HEK293T (cell line): ENCODE measurements at regions not wholly inside any gene's neighbourhood (a gene's known extent, or its start where the extent isn't known, plus 50 kb on each side); places are given as distances from the start of the nearest gene placed in this dataset.

ENCODE experiments used
- CTCF ChIA-PET: fragments of 350-600 bp; formaldehyde crosslinking; extraction: SDS; loops from one replicate; lab custom pipeline; 2021; ENCODE audit warnings: antibody characterized with exemption, inconsistent platforms; lab: Yijun Ruan, JAX
- POLR2A ChIA-PET: fragments of 350-600 bp; formaldehyde crosslinking; extraction: SDS; loops from one replicate; lab custom pipeline; 2020; ENCODE audit warnings: antibody characterized with exemption, inconsistent platforms; lab: Yijun Ruan, JAX
- DNase-seq: peaks from one replicate; pipeline ENCODE4 v3.0.0; 2012; ENCODE audit warnings: mixed read lengths; ENCODE audit errors: extremely low spot score
- ARNT ChIP-seq: fragments of 450-650 bp; IDR thresholded peaks from 2 replicates; pipeline ENCODE4 v1.6.1; 2017; ENCODE audit warnings: mild to moderate bottlenecking
- BHLHE40 ChIP-seq: fragments of 450-650 bp; IDR thresholded peaks from 2 replicates; pipeline ENCODE4 v1.6.1; 2016; ENCODE audit warnings: mild to moderate bottlenecking, moderate library complexity, borderline replicate concordance
- CTBP1 ChIP-seq: fragments of 450-650 bp; IDR thresholded peaks from 2 replicates; pipeline ENCODE4 v1.6.1; 2016; ENCODE audit warnings: borderline replicate concordance
- ELF4 ChIP-seq: fragments of 450-650 bp; IDR thresholded peaks from 2 replicates; pipeline ENCODE4 v1.6.1; 2017; ENCODE audit warnings: antibody characterized with exemption
- FOXA1 ChIP-seq: fragments of 450-650 bp; IDR thresholded peaks from 2 replicates; pipeline ENCODE4 v1.6.1; 2016; ENCODE audit warnings: mild to moderate bottlenecking
- FOXK2 ChIP-seq: fragments of 450-650 bp; IDR thresholded peaks from 2 replicates; pipeline ENCODE4 v1.6.1; 2016; ENCODE audit warnings: mild to moderate bottlenecking
- FOXM1 ChIP-seq: fragments of 450-650 bp; IDR thresholded peaks from 2 replicates; pipeline ENCODE4 v1.6.1; 2017; ENCODE audit warnings: mild to moderate bottlenecking, borderline replicate concordance
- HDGF ChIP-seq: fragments of 450-650 bp; IDR thresholded peaks from 2 replicates; pipeline ENCODE4 v1.6.1; 2017; ENCODE audit warnings: antibody characterized with exemption, borderline replicate concordance
- L3MBTL2 ChIP-seq: fragments of 450-650 bp; conservative IDR thresholded peaks from 2 replicates; pipeline ENCODE4 v1.6.1; 2016; ENCODE audit warnings: mild to moderate bottlenecking
- LEF1 ChIP-seq: fragments of 450-650 bp; IDR thresholded peaks from 2 replicates; pipeline ENCODE4 v1.6.1; 2017; ENCODE audit warnings: mild to moderate bottlenecking, borderline replicate concordance
- NFRKB ChIP-seq: fragments of 450-650 bp; IDR thresholded peaks from 2 replicates; pipeline ENCODE4 v1.6.1; 2016; ENCODE audit warnings: mild to moderate bottlenecking, moderate library complexity
- PKNOX1 ChIP-seq: fragments of 450-650 bp; IDR thresholded peaks from 2 replicates; pipeline ENCODE4 v1.6.1; 2016
- SP1 ChIP-seq: fragments of 450-650 bp; IDR thresholded peaks from 2 replicates; pipeline ENCODE4 v1.6.1; 2017
- SUZ12 ChIP-seq: fragments of 450-650 bp; IDR thresholded peaks from 2 replicates; pipeline ENCODE4 v1.6.1; 2016; ENCODE audit warnings: mild to moderate bottlenecking
- TARDBP ChIP-seq: fragments of 450-650 bp; IDR thresholded peaks from 2 replicates; pipeline ENCODE4 v1.6.1; 2016
- ZNF384 ChIP-seq: fragments of 450-650 bp; IDR thresholded peaks from 2 replicates; pipeline ENCODE4 v1.6.1; 2016

- POLR2A ChIA-PET: no interaction called here
- TF ChIP-seq FOXK2: no peak
- TF ChIP-seq BHLHE40: no peak
- no peak for TF ChIP-seq SUZ12
- TF ChIP-seq ZNF384: no peak
- CTCF ChIA-PET: interaction anchor here (0.6 to 1.2 kb wide), 5 partner anchors 9 to 266 kb away, joined by 3 to 4 read pairs (median 3); no protein-coding TSS in a partner anchor
- DNase-seq: no peak
Measured at GRCh38 chr13:73325723-73326558, 267.1 kb downstream of the KLF5 start.

- POLR2A ChIA-PET: no interaction called here
- no peak for TF ChIP-seq HDGF
- TF ChIP-seq FOXK2: no peak
- no peak for TF ChIP-seq SP1
- TF ChIP-seq ARNT: no peak
- no peak for TF ChIP-seq CTBP1
- no peak for TF ChIP-seq ELF4
- no peak for TF ChIP-seq LEF1
- TF ChIP-seq TARDBP: no peak
- TF ChIP-seq ZNF384: no peak
- no peak for TF ChIP-seq FOXM1
- no peak for TF ChIP-seq BHLHE40
- TF ChIP-seq PKNOX1: no peak
- no peak for TF ChIP-seq FOXA1
- TF ChIP-seq NFRKB: no peak
- TF ChIP-seq L3MBTL2: no peak
- TF ChIP-seq SUZ12: no peak
- no peak for DNase-seq
- CTCF ChIA-PET: no interaction called here
Measured at GRCh38 chr13:73324842-73325722, 266.3 kb downstream of the KLF5 start.

- DNase-seq: no peak
- ChIA-PET CTCF (no interaction called here), POLR2A (no interaction called here)
- no peak for TF ChIP-seq PKNOX1
- TF ChIP-seq FOXM1: no peak
- no peak for TF ChIP-seq NFRKB
- TF ChIP-seq FOXK2: no peak
- no peak for TF ChIP-seq ELF4
- no peak for TF ChIP-seq ARNT
- no peak for TF ChIP-seq FOXA1
- no peak for TF ChIP-seq BHLHE40
Measured at GRCh38 chr13:73323615-73324014, 264.8 kb downstream of the KLF5 start.

- no peak for DNase-seq
- TF ChIP-seq LEF1: no peak
- TF ChIP-seq FOXA1: no peak
- no peak for TF ChIP-seq HDGF
- TF ChIP-seq ARNT: no peak
- TF ChIP-seq L3MBTL2: no peak
- TF ChIP-seq FOXK2: no peak
- TF ChIP-seq TARDBP: no peak
- no peak for TF ChIP-seq SP1
- no peak for TF ChIP-seq PKNOX1
- TF ChIP-seq ZNF384: no peak
- no peak for TF ChIP-seq NFRKB
- TF ChIP-seq FOXM1: no peak
- TF ChIP-seq CTBP1: no peak
- TF ChIP-seq BHLHE40: no peak
- TF ChIP-seq ELF4: no peak
- TF ChIP-seq SUZ12: no peak
- ChIA-PET POLR2A (no interaction called here), CTCF (no interaction called here)
Measured at GRCh38 chr13:73321043-73321442, 262.2 kb downstream of the KLF5 start.

- POLR2A ChIA-PET: no interaction called here
- TF ChIP-seq BHLHE40: no peak
- no peak for TF ChIP-seq HDGF
- no peak for TF ChIP-seq SUZ12
- no peak for TF ChIP-seq ELF4
- TF ChIP-seq CTBP1: no peak
- TF ChIP-seq LEF1: no peak
- no peak for TF ChIP-seq SP1
- TF ChIP-seq FOXK2: no peak
- DNase-seq: no peak
- CTCF ChIA-PET: interaction anchor here (0.9 kb wide), 1 partner anchor 9 kb away, joined by 3 read pairs; no protein-coding TSS in a partner anchor
Measured at GRCh38 chr13:73317140-73317539, 258.3 kb downstream of the KLF5 start.

GRCh38 chr13:73310366-73310765 lies 251.6 kb downstream of the KLF5 start:
- no peak for TF ChIP-seq HDGF
- TF ChIP-seq TARDBP: no peak
- TF ChIP-seq SP1: no peak
- no peak for TF ChIP-seq CTBP1
- no peak for TF ChIP-seq PKNOX1
- TF ChIP-seq ELF4: no peak
- TF ChIP-seq FOXK2: no peak
- TF ChIP-seq LEF1: no peak
- POLR2A ChIA-PET: no interaction called here

More at GRCh38 chr13:73310366-73310765, 251.6 kb downstream of the KLF5 start:
- CTCF ChIA-PET: interaction anchor here (0.7 kb wide), 1 partner anchor 359 kb away, joined by 7 read pairs; no protein-coding TSS in a partner anchor
- DNase-seq: no peak
